Tongue (tissue), 2 donors: ENCODE measurements at regions not wholly inside any gene's neighbourhood (a gene's known extent, or its start where the extent isn't known, plus 50 kb on each side); places are given as distances from the start of the nearest gene placed in this dataset. TPM values are rescaled to one million over a fixed set of nuclear protein-coding genes. Genes with fewer than 3 reads are reported as not detected.

ENCODE experiments used
- DNase-seq: peaks from one replicate; pipeline ENCODE4 v3.0.0-alpha.2; 2015
- small RNA-seq: library from RNA; depleted of rRNA; stranded (forward); fragments of <200 nt; gene quantifications from one replicate; pipeline ENCODE3, GENCODE V24; 2014; ENCODE audit warnings: low replicate concordance

DNA sequence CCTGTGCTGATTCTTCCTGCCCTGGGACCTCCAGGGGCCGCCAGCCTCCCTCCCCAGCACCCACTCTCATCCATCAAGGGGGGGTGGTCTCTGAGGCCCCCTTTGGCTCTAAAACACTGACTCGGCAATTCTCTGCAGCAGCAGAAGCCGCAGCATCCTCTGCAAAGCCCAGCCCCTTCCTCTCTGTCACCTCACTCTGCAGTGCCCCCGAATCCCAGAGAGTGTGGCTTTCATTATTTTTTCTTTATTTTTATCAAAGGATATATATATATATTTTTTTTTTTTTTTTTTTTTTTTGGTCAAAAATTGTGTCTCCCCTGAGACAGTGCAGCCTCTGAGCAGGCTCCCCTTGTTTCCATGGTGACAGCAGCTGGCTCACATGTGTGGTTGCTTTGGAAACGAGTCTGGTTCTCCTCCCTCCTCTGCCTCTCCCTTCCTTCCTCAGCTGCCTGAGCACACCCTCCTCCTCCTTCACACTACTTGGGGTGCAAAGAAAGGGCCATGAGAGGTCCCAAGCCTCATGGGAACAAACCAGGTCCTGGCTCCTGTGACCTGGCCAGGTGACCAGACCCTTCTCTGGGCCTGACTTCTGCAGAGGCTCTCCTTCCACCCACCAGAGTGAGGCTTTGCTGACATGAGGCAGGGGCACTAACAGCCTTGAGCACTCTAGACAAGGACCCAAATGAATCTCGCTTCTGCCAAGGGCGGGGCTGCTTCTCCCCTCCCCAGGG, 100.5 kb downstream of the LRRC74A start:
- peak; percentile 91 for DNase-seq

DNA sequence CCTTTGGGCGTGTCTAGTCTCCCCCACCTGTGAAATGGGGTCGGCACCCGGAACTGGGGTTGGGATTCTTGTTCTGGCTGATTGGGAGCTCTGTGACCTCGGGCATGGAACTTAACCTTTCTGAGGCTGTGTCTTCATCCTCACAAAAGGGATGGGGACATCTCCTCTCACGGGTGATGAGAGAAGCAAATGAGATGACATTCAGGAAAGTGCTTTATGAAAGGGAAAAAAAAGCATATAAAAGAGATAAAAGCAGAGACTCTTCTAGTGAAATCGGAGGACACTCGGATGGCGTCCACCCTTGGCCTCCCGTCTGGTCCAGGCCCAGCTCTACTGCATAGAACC, 98.9 kb downstream of the LRRC74A start:
- no peak for DNase-seq

DNA sequence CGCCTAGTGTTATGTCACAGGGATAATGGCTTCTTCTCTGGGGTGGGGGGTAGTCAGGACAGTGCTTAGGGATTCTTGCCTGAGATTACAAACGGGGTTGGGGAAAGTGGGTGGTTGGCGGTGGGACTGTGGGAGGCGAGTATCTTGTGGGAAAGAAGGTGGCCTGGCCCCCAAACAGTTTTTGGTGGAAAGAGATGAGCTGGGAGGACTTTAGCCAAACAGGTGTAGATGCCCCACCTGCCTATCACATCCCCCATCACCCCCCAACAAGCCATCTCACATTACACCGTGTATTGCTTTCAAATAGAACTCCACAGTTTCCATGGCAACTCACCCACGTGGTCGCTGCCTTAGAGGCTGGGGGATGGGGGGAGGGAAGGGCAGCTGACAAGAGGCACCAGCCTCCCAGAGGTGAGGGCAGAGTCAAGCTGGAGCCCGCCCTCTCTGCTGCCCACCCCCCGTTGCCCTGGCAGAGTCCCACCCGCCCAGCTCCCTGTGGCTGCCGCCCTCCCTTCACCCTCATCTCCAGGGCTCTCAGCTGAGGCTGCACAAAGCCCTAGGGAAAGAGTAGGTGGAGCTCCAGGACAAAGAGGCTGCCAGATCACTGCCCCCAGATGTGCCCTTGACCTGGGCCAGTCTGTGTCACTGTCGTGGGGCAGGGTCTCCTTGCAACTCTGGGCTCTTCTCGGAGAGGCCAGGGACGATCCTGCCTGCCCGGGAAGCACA, 98.3 kb downstream of the LRRC74A start:
- DNase-seq = peak; percentile 89

DNA sequence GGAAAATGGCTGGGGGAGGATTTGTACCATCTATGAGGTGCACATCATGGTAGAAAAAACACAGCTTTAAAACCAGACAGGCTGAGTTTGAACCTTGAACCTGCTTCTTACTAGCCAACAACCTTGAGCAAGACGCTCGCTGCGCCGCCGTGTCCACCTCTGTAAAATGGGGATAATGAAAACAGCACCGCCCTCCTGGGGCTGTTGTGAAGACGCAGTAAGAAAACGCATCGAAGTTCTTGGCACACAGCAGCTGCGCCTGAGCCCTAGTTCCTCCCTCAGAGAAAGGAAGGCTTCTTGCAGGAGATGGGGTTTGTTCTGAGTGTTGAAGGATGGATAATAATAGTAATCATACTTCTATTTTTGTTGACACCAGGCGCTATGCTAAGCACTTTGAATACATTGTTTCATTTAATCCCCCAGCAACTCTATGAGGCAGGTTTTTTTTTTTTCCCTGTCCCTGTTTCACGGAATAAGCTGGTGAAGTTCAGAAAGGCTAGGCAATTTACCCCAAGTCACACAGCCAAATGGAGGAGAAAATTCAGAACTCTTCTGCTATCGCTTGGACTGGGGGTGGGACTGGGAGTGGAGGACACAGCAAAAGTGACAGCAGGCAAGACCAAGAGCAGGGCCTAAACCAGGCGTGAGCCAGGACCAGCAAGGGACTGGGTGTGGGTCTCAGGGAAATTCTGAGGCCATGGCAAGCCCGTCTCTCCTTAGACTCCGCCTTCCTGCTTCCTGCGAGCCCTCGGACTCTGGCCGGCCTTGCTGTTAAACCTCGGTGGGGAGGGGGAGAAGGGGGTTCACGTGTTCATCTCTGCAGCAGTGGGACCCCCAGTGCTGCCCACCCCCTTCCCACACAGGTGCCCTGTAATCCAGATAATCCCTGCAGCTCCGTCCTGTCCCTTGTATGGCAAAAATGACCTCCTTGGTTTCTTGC, 97.5 kb downstream of the LRRC74A start:
- DNase-seq = no peak

DNA sequence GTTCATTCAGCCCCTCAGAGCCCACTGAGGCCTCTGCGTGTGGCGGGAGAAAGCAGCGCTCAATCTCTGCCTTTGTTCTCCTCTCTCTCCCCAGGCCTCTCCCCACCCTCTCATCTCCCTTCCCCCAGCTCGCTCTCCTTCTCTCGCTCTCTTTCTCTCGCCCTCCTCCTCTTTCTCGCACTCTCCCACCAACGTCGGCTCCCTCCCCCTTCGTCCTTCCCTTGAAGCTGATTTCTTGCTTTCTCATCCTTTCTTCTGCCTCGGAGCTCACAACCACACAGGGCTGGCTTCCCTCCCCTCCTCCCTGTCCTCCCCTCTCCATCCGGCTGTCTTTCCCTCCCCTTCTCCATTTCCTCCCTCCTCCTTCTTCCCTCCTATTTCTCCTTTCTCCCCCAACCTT, 96.4 kb downstream of the LRRC74A start:
- DNase-seq = no peak

DNA sequence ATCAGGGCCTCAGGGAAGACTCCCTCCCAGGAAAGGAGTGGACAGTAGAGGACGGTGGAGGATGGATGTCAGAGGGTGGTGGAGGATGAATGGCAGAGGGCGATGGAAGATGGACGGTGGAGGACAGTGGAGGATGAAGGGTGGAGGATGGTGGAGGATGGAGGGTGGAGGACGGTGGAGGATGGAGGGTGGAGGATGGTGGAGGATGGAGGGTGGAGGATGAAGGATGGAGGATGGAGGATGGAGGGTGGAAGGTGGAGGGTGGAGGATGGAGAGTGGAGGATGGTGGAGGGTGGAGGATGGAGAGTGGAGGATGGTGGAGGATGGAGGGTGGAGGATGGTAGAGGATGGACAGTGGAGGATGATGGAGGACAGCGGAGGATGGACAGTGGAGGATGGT, 95.9 kb downstream of the LRRC74A start:
- DNase-seq = no peak

DNA sequence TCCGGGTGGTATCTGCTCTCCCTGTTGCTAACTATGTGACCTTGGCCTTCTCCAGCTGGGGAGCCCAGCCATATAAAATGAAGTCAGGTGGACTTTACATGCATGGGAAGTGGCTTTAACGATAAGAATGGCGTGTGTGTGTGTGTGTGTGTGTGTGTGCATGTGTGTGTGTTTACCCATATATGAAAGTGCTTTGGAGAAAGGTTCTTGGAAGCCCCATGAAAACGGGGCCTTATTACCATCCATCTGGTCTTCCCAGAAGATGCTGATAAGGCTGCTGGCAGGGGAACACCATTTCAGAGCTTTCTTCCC, 94.8 kb downstream of the LRRC74A start:
- DNase-seq = no peak

DNA sequence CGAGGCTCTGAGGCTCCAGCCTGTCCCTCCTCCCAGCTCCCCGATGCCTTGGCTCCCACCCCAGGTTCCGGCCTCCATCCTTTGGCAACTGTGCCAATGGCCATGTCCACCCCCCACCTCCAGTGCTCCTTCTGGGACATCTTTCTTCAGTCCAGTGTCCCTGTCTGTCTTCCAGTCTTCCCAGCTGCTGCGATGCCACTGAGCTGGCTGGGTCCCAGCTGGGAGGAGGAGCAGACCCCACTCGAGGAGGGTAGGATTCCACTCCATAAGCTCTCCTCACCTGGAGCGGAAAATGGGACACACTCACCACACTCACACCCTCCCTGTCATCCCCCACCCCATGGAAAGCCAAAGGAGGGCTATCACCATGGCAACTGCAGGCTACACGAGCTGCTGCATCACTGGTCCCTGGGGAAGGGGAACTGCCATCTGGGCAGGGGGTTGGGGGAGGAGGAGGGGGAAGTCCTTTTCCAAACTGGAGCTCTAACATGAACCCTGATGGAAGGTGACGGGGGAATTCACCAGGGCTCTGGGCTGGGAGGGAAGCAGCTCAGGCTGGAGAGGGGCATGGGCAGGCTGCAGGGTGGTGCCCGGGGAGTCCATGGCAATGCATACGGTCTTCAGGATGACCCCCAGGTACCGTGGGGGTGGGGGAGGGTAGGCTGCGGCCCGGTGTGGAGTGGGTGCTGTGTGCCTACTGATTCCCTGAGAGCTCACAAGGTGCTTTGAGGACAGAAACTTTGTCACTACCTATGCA, 94.3 kb downstream of the LRRC74A start:
- DNase-seq = peak; percentile 91

DNA sequence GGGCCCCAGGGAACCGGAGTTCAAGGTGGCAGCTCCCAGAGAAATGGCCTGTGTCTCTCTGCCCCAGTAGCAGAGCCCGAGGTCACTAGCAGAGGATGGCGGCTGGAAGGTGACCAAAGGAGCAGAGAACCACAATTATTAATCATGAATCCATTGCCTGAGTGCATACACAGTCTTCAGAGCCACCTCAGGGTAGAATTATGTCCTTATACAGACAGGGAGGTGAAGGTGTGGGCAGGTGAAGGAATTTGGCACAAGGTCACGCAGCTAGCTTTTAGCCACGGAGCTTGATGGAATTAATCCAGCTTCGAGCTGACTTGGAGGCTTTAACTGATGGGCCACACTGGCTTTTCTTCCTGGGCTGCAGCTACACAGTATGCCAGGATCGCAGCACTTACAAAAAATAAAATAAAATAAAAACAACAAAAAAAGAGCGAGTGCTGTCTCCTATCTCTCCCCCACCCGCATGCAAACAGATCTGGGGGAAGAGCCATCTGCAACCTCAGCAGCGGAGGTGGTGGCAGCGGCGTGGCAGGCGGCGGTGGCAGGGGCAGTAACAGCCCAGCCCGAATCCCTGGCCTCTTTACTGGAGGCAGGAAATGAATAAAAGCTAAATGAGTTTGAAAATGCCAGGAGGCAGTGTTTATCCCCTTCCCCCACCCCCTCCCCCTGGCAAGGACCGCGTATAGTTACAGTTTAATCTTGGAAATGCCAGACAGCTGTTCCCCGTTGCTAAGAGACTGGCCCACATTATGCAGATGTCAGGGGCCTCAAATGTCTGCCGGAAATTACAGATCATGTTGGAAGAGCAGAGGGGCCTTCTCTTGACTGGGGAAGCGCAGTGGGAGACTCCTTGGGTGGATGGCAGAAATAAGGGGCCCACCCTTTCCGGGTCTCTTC, 93.5 kb downstream of the LRRC74A start:
- DNase-seq = peak; percentile 98

Small RNA genes lying in the stretch of these regions (small RNA-seq; reads per million reads assigned to genes)
- gene RN7SL356P = not detected
